ENCODE measurements at regions not wholly inside any gene's neighbourhood (a gene's known extent, or its start where the extent isn't known, plus 50 kb on each side); places are given as distances from the start of the nearest gene placed in this dataset.

DNA sequence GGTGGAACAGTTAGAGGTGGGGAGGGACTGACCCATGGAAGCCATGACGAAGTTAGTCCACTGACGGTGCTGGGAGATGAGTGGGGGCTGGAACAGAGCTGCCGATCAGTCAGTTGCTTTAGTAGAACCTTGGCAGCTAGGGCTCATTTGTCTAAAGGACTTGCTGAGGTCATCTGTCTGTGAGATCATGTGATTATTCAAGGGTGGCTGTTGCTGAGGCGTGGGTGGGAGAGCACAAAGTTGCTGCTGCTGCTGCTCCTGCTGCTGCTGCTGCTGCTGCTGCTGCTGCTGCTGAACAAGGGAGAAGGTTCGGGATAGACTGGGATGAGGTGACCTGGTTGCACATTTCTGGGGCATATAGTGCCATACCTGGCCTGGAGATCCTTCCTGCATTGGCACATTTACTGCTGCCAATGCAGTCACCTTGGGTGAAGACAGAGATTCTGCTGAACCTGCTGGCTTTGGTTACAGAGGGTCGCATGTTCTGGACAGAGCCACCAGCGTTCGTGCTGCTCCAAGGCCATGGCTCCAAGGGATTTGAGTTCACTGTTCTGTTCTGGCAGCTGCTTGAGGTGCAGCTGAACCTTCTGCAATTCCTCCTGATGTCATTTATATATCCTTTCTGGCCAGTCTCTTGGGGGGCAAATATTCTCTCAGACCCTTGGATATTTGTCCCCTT lies 840.5 kb downstream of the HACE1 start:
- Histone ChIP-seq H3K79me1 (ENCODE audit: low read depth, low read length) (no peaks in the 10 kb centered on the region), H2BK120ac (replicated peaks; ENCODE audit: low read depth, low read length) (no peak overlapping the region), H3K27me3 (replicated peaks in 1 of 4; ENCODE audit: control insufficient read depth in 3 of 4, extremely low read depth in 1 of 4, insufficient read depth in 3 of 4, low read length in 3 of 4) (no peaks in the 10 kb centered on the region), H3K4me2 (ENCODE audit: insufficient read depth in 1 of 2, low read depth in 2 of 2, low read length in 2 of 2) (no peak overlapping the region), H3K4me3 (ENCODE audit: extremely low read depth in 1 of 4, insufficient read depth in 2 of 4, low read depth in 3 of 4, low read length in 4 of 4) (no peak overlapping the region), H3K9ac (replicated peaks in 1 of 4; ENCODE audit: extremely low read depth in 1 of 4, low read depth in 3 of 4, low read length in 3 of 4) (no peak overlapping the region), H2BK20ac (ENCODE audit: low read length) (no peak overlapping the region), H3K36me3 (ENCODE audit: control insufficient read depth in 2 of 4, insufficient read depth in 4 of 4, low read length in 3 of 4) (no peaks in the 10 kb centered on the region), H2BK12ac (ENCODE audit: low read depth, low read length) (no peak overlapping the region), H2AFZ (ENCODE audit: low read length) (no peak overlapping the region), H4K91ac (replicated peaks; ENCODE audit: insufficient read length, low read length) (no peak overlapping the region), H3K4ac (replicated peaks; ENCODE audit: insufficient read length, low read depth, low read length) (no peak overlapping the region), H2BK15ac (ENCODE audit: low read length) (no peak overlapping the region; the same call in 1 of the 2 replicates), H3K23ac (ENCODE audit: insufficient read length) (no peak overlapping the region), H4K8ac (ENCODE audit: extremely low read depth, insufficient read depth, low read length) (no peak overlapping the region), H3K4me1 (replicated peaks in 1 of 4; ENCODE audit: control insufficient read depth in 3 of 4, insufficient read depth in 4 of 4, low read length in 3 of 4) (no peaks in the 10 kb centered on the region), H3K56ac (replicated peaks; ENCODE audit: insufficient read length, low read depth, low read length) (no peak overlapping the region), H3K23me2 (ENCODE audit: low read depth, low read length) (no peaks in the 10 kb centered on the region), H3K79me2 (ENCODE audit: control insufficient read depth in 1 of 2, insufficient read depth in 2 of 2, low read length in 2 of 2) (no peaks in the 10 kb centered on the region), H2AK5ac (ENCODE audit: low read depth, low read length) (no peak overlapping the region), H4K5ac (ENCODE audit: insufficient read length, low read depth, low read length) (no peak overlapping the region), H3K27ac (ENCODE audit: low read depth, low read length) (no peak overlapping the region), H3K14ac (ENCODE audit: insufficient read length) (no peak overlapping the region), H3K9me3 (ENCODE audit: insufficient read depth in 2 of 2, low read depth in 1 of 2, low read length in 1 of 2) (no peaks in the 10 kb centered on the region), H3K18ac (ENCODE audit: extremely low read depth, low read length) (no peak overlapping the region), H4K20me1 (replicated peaks in 1 of 2; ENCODE audit: control insufficient read depth in 1 of 2, insufficient read depth in 2 of 2, low read length in 2 of 2) (no peaks in the 10 kb centered on the region), H2BK5ac (ENCODE audit: low read depth, low read length) (no peak overlapping the region)
- 88% methylated on average over 8 of the region's 8 CpGs; no CpG with 5 or more reads in 1 of the 2 experiments for WGBS, 2 experiments (ENCODE audit: extremely low coverage in 1 of 2, insufficient coverage in 1 of 2, insufficient read length in 1 of 2, insufficient replicate concordance in 2 of 2, low coverage in 1 of 2, low lambda C conversion rate in 2 of 2, missing lambda C conversion rate in 1 of 2)
- CTCF ChIA-PET (ENCODE audit: partially characterized antibody), result no interaction called here
- FAIRE-seq (no peak), DNase-seq (ENCODE audit: low read depth in 1 of 2, low spot score in 2 of 2) (no peak)
- POLR2A ChIA-PET (ENCODE audit: partially characterized antibody), result no interaction called here
- TF ChIP-seq EZH2 (IDR thresholded peaks at IDR 0.05; ENCODE audit: low read depth, low read length, severe bottlenecking) (no peak), HDAC2 (IDR thresholded peaks at IDR 0.05; ENCODE audit: borderline replicate concordance in 1 of 2, low read depth in 2 of 2, low read length in 2 of 2) (no peak)

Measured in H1 (cell line).